WERI-Rb-1 (cell line): ENCODE measurements at regions not wholly inside any gene's neighbourhood (a gene's known extent, or its start where the extent isn't known, plus 50 kb on each side); places are given as distances from the start of the nearest gene placed in this dataset.

Experiments
- DNase-seq: peaks from one replicate; pipeline ENCODE4 v3.0.0-alpha.2; 2020
- H3K27ac ChIP-seq: fragments of 250-450 bp; sonication (Bioruptor Pico); 2 replicates; pipeline ENCODE4 v1.5.1; 2020; ENCODE audit warnings: mild to moderate bottlenecking, moderate library complexity
- H3K27me3 ChIP-seq: fragments of 250-450 bp; sonication (Bioruptor Pico); 2 replicates; pipeline ENCODE4 v1.5.1; 2021; ENCODE audit warnings: mild to moderate bottlenecking, low read depth, moderate library complexity; ENCODE audit not compliant: insufficient read depth, severe bottlenecking
- H3K36me3 ChIP-seq: fragments of 250-450 bp; sonication (Bioruptor Pico); 2 replicates; pipeline ENCODE4 v1.5.1; 2020; ENCODE audit warnings: mild to moderate bottlenecking, moderate library complexity
- H3K4me3 ChIP-seq: 2 replicates; pipeline ENCODE4 v1.5.1; 2011; ENCODE audit warnings: low read depth, mild to moderate bottlenecking, control low read depth, low read length
- H3K9me3 ChIP-seq: fragments of 250-450 bp; sonication (Bioruptor Pico); 2 replicates; pipeline ENCODE4 v1.5.1; 2021; ENCODE audit warnings: mild to moderate bottlenecking, moderate library complexity; ENCODE audit not compliant: severe bottlenecking
- TF ChIP-seq, protein P1 (sequence below): IDR thresholded peaks from 2 replicates; pipeline ENCODE4 v1.5.1; 2011; ENCODE audit warnings: low read depth, mild to moderate bottlenecking, control low read depth, inconsistent platforms, low read length

DNA sequence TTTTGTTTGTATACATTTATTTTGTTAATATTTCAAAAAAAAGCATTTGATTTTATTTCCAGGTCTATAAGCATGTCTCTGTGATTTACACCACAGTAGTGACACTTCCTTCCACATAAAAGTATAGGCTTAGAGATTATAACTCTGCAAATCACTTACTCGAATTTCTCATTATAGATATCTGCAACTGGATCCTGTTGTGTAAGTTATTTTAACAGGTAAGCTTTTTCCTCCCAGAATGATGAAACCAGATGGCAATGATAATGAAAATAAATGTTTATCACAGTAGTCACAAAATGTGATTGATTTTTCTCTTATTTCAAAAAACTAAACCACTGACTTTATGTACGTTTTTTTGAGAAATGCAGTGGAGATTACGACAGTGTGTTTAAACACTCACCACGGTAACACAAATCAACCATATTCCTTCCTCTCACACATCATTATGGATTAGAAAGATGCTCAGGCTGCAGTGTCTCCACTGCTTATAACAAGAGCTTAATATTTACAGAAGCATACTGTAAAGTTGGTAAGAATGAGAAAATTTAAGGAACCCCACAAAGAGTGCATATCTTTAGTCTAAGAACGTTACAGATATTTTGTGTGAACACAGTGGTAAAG, 194.6 kb downstream of the ATXN7L3B start:
- H3K4me3 ChIP-seq = no peak overlapping the region

GRCh38 chr12:74732826-74733225, 195.2 kb downstream of the ATXN7L3B start:
- DNase-seq = peak; percentile 46
- H3K27me3 ChIP-seq = no peaks in the 10 kb centered on the region
- no peaks in the 10 kb centered on the region for H3K36me3 ChIP-seq
- no peaks in the 10 kb centered on the region for H3K9me3 ChIP-seq
- TF ChIP-seq, protein P1, sequence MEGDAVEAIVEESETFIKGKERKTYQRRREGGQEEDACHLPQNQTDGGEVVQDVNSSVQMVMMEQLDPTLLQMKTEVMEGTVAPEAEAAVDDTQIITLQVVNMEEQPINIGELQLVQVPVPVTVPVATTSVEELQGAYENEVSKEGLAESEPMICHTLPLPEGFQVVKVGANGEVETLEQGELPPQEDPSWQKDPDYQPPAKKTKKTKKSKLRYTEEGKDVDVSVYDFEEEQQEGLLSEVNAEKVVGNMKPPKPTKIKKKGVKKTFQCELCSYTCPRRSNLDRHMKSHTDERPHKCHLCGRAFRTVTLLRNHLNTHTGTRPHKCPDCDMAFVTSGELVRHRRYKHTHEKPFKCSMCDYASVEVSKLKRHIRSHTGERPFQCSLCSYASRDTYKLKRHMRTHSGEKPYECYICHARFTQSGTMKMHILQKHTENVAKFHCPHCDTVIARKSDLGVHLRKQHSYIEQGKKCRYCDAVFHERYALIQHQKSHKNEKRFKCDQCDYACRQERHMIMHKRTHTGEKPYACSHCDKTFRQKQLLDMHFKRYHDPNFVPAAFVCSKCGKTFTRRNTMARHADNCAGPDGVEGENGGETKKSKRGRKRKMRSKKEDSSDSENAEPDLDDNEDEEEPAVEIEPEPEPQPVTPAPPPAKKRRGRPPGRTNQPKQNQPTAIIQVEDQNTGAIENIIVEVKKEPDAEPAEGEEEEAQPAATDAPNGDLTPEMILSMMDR = no peak
- H3K4me3 ChIP-seq = no peak overlapping the region
- H3K27ac ChIP-seq = peak overlapping the region; percentile 38

More for the DNA sequence above, 194.6 kb downstream of the ATXN7L3B start:
- TF ChIP-seq, protein P1 = no peak
- DNase-seq = no peak
- no peaks in the 10 kb centered on the region for H3K9me3 ChIP-seq
- H3K27ac ChIP-seq = peak overlapping the region; percentile 38
- H3K36me3 ChIP-seq = no peaks in the 10 kb centered on the region
- no peaks in the 10 kb centered on the region for H3K27me3 ChIP-seq

DNA sequence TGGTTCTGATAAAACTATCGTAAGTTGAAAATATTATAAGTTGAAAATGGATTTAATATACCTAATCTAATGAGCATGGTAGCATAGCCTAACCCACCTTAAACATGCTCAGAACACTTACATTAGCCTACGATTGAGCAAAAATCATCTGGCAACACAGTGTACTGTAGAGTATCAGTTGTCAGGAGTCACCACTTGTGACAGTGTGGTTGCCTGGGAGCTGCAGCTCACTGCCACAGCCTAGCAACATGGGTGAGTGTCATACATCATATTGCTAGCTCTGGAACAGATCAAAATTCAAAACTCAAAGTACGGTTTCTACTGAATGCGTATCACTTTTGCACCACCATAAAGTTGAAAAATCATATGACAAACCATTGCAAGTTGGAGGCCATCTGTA, 203.5 kb downstream of the ATXN7L3B start:
- DNase-seq = no peak
- H3K36me3 ChIP-seq = no peaks in the 10 kb centered on the region
- TF ChIP-seq, protein P1 = no peak

DNA sequence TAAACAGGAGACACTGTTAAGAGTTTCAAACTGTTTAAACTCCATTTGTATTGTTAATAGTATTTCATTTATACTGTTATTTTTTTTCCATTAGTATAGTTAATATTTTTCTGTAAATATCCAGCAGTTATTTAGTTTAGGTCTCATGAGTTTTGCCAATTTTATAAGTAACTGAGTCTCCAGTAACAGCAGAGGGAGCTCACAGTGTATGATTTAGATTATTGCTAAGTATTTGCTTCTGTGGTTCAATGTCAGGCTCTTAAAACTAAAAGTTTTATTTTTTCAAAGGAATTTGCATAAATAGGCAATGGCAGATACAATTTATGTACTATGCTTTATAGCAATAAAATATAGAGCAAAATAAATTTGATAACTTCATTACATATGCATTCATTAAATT, 209.7 kb downstream of the ATXN7L3B start:
- no peak for DNase-seq
- Histone ChIP-seq H3K4me3 (no peak overlapping the region), H3K27ac (no peak overlapping the region), H3K27me3 (no peaks in the 10 kb centered on the region), H3K36me3 (no peaks in the 10 kb centered on the region), H3K9me3 (no peaks in the 10 kb centered on the region)
- TF ChIP-seq, protein P1 = no peak

More for the DNA sequence above, 203.5 kb downstream of the ATXN7L3B start:
- Histone ChIP-seq H3K4me3 (no peak overlapping the region), H3K27ac (no peak overlapping the region), H3K27me3 (no peaks in the 10 kb centered on the region), H3K9me3 (no peaks in the 10 kb centered on the region)

DNA sequence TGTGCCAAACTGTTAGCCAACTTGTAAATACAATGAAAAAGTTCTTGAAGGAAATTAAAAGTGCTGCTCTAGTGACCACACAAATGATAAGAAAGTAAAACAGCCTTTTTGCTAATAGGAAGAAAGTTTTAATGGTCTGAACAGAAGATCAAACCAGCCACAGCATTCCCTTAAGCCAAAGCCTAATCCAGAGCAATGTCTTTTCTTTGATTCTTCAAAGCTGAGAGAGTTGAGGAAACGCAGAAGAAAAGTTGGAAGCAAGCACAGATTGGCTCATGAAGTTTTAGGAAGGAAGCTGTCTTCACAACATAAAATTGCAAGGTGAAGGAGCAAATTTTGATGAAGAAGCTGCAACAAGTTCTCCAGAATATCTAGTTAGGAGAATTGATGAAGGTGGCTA, 213.8 kb downstream of the ATXN7L3B start:
- TF ChIP-seq, protein P1 = no peak
- no peaks in the 10 kb centered on the region for H3K36me3 ChIP-seq

DNA sequence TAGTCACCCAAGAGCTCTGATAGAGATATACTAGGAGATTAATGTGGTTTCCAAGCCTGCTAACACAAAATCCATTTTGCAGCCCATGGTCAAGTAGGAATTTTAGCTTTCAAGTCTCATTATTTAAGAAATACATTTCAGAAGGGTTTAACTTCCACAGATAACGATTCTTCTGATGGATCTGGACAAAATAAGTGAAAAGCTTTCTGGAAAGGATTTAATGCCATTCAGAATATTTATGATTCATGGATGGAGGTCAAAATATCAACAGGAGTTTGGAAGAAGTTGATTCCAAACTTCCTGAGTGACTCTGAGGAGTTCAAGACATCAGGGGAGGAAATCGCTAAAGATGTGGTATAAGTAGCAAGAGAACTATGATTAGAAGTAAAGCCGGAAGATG, 214.6 kb downstream of the ATXN7L3B start:
- TF ChIP-seq, protein P1 = no peak
- Histone ChIP-seq H3K36me3 (no peaks in the 10 kb centered on the region), H3K27ac (no peak overlapping the region), H3K27me3 (no peaks in the 10 kb centered on the region), H3K4me3 (no peak overlapping the region), H3K9me3 (no peaks in the 10 kb centered on the region)
- no peak for DNase-seq

More for the DNA sequence above, 213.8 kb downstream of the ATXN7L3B start:
- H3K27me3 ChIP-seq = no peaks in the 10 kb centered on the region
- no peak overlapping the region for H3K4me3 ChIP-seq
- H3K9me3 ChIP-seq = no peaks in the 10 kb centered on the region
- no peak for DNase-seq
- H3K27ac ChIP-seq = no peak overlapping the region
